GM21576 (cell line): ENCODE measurements at regions not wholly inside any gene's neighbourhood (a gene's known extent, or its start where the extent isn't known, plus 50 kb on each side); places are given as distances from the start of the nearest gene placed in this dataset.

Experiments
- ATAC-seq: cut with Tn5 transposase; IDR thresholded peaks from one replicate; pipeline ENCODE4 v1.9.1; 2021; ENCODE audit warnings: mild to moderate bottlenecking, moderate library complexity; ENCODE audit not compliant: unreplicated experiment

DNA sequence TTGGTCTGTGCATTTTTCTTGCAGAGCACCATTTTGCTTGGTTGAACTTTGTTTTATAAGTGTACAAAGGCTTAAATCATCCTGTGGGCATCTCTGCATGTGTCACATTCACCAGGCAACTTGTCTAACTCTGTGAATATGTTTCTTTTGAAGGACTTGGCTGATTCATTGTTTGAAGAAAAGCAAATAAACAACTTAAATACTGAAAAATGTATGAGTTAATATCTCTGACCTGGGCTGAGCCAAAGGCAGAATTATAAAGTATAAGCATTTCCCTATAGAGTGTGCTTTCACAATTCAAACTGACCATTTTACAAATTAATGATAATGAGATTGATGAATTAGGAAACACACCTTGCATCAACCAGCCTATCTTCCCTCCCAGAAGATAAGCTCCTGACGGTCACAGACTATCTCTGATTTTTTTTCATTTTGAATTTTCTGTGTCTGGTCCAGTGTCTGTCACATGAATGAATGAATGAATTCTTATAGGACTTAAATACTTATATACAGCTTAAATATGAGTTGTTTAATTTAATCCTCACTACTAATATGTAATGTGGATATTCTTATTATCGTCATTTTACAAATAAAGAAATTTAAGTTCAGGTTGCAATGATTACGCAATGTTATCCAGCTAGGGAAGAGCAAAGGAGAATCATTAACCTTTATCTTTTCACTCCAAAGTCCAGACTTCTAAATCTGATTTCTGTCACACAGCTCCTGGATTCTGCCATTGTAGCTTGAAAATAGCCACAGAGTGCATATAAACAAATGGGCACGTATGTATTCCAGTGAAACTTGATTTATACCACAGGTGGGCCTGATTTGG, 182.0 kb upstream of the PHYHIPL start:
- no peak for ATAC-seq

DNA sequence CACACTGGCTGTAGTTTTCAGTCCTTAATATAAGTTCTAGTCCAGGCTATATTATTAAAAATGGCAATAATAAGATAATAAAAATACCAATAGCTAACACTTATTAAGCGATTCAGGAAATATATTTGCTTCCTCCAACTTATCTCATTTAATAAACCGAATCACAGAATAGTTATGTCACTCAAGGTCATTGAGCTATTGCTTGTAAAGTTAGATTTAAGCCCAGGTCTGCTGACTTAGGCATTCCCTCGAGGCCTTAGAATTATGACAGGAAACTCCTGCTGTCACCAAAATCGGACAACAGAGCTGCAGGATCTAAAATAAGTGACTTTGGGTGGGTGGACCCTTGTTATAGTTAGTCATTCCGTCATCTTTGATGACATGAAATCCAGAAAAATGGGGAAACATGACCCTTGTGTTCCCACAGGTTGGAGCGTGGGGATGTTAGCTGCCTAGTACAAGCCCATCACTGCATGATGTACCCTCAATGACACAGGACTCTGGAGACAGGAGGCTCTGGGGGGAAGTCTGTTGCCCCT, 181.3 kb upstream of the PHYHIPL start:
- no peak for ATAC-seq

DNA sequence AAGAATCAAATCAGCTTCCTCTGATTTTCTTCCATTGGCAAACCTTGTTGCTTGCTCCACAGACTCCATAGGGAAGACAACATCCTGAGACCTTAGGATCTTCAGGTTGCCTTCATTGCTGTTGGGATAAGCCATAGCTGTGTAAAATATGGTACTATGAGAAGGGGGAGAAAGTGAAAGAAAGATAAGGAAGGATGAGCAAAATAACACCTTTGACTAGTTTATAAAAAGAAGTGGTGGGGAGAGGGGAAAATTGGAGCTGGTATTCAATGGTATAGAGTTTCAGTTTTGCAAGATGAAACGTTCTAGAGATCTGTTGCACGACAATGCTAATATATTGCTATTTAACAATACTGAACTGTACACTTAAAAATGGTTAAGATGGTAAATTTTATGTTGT, 180.4 kb upstream of the PHYHIPL start:
- no peak for ATAC-seq

DNA sequence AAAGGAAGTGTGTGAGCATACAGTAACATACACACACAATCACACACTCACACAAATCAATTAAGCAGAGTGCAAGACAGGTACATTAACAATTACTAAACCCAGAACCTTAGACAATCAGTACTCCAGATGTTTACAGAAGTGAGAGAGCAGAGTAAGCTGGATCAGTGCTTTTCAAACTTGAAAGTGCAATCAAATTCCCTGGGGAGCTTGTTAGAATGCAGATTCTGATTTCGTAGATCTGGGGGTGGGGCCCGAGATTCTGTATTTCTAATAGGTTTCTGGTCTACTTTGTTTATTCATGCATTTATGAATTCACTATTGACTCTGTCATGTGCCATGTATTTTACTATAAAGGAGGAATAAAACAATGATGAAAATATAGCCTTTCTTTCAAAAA, 179.6 kb upstream of the PHYHIPL start:
- ATAC-seq: no peak

DNA sequence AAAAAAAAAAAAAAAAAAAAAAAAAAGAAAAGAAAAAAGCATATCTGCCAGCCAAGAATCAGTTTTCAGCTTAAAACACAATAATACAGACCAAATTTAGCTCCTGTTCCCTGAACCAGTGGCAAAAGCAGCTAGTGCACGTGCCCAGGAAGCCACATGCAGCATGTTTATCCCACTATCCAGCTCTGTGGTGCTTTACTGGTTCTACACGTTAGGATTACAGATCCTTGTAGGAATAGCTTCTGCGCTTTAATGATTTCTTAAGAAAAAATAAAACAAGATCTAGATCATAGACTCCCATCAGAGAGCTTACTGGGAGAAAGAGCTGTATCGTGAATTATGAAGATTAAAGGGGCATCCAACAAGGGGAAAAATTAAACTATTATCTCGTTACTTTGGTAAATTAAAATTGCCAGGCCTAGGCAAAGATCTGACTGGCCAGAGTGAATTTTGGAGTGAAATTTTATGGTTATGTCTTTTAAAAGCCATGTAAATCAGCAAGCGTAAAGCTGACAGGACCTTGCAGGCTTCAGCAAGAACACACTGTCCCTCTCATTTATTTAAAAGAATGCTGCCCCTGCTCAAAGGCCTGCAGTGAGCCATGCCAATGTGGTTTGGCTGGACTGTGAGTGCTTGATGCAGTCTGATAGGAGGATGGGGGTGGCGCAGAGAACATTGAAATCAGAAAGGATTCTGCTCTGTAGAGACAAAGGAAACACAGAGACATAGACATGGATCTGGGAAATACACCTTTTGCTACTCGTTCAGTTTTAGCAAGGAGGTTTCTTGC, 177.3 kb upstream of the PHYHIPL start:
- ATAC-seq: no peak

DNA sequence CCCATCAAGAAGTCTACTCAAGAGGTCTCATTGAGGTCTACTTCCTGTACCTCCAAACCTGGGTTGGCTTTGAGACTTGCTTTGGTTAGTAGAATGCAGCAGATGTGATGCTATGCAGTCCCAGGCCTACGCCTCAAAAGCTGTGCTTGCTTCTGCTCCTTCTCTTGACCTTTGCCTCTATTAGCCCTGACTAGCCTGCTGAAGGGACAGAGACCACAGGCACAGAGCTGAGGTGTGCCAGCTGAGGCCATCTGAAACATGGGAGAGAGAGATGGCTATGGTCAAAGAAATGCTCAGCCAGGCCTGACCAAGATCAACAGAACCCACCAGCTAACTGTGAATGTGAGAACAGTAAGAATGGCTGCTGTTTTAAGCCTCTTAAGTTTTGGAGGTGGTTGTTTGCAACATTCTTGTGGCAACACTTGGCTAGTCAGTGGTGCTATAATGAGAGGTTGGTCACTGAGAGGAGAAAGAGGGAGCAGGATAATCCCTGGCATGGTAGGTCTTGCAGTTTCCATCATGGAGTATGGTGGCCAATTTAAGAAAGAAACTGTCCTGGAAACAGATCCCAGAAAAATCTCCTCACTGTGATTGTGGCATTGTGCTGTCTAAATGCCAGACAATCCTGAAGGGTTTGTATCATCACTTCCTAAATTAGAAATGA, 176.1 kb upstream of the PHYHIPL start:
- ATAC-seq: no peak

DNA sequence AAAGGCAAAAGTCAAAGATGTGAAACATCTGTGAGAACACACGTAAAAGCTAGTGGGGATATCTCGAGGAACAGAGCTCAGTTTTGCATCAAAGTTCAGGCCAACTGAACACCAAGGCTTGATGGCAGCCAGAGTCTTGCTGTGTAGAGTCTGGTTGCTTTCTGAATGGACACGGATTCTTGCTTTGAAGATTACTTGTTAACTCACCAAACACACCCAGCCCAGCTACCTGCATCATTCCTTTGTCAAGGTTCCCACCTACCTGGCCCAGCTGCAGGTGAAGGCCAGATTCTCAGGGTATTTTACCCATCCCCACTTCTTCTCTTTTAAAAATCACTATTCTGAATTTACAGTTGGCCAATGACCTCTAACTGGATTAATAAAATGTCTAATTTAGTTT, 174.4 kb upstream of the PHYHIPL start:
- ATAC-seq: no peak

DNA sequence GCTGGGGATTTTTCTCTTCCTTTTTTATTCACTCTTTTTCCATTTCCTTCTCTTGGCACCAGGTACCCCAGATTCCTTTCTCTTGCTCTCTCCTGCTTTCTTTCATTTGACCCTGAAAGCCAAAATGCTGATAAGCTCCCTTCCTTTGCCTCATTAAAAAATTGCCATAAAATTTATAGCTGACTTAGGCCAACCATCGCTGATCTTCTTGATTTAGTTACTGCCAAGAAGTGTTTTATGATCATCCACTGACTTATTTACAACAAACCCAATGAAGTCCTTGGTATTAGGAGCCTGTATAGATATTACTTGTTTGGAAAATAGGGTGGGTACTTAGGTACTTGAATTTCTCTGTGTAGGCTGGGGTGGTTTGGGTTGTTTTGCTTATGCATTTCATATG, 173.2 kb upstream of the PHYHIPL start:
- no peak for ATAC-seq

DNA sequence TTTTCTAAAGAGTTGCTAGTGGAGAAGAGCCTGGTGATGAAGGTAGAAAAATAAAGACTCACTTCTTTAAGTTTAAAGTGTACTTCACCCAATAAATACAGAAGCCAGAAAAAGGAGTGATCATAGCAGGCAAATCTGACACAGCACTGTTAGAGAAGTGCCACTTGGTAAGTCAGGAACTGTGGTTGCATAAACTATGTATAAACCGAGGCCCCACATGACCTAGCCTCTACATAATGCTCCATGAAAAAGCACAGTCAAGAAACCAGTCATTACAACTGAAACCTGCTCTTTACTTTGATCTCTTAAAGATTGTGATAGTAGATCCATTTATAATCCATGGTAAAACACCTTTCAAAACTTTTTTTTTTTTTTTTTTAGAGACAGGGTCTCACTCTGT, 172.1 kb upstream of the PHYHIPL start:
- no peak for ATAC-seq

DNA sequence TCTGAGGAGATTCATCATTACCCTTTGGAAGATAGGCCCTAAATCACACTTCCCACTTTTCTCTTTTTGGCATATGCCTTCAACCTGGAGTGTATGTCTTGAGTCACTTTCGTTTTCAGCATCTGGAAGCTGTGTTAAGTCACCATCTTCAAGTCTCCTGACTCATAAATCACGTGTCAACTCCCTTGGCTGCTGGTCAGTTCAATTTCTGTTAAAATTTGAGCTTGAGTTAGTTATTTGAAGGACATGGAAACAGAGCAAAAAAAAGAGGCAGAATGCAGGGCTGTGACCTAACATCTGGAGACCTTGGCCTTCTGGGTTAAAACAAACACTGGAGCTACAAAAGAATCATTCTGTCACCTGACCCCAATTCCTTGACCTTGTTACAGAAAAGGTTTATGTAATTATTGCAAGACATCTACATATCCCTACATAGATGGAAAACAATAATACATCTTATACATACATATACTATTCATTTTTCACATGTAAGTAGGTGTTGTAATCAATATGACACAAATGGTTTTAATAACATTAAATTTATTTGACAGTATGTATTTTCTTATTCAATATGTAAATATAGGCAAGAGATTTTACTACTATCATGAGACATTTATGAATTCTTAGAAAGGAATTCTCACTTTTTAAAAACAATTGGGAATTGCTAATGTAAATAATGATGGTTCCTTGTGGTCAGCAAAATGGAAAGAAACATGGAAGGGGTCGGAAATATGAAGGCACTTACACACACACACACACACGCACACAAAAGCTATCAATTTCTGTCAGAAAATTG, 169.7 kb upstream of the PHYHIPL start:
- no peak for ATAC-seq

DNA sequence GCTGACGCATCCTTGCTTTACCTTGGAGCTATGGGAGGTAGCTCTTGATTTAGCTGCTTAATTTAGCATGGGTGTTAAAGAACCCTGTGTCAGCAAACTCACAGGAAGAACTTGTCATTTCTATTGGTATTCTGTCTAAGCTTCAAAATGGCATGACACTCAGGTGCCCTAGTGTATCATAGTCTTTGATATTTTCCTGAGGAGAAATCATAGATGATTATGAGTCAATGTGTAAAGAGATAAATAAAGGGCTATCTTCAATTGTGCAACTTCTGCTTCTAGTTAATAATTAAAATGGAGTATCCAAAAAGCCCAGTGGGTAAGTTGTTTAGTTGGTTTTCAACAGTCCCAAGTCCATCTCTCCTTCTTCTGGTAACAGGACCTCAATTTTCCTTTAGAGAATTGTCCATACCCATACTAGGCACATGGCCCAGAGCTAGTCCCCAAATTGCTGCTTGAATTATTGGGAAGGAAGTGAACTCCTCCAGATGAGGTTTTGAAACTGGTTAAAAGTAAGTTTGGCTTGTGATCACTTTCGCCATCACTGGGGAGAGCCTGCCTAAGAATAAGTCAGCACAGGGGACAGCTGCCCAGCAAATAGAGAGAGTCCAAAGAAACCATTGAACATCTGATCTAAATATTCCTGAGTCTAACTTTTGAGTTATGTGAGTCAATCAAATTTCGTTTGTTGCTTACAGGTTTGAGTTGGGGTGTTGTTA, 169.0 kb upstream of the PHYHIPL start:
- no peak for ATAC-seq

DNA sequence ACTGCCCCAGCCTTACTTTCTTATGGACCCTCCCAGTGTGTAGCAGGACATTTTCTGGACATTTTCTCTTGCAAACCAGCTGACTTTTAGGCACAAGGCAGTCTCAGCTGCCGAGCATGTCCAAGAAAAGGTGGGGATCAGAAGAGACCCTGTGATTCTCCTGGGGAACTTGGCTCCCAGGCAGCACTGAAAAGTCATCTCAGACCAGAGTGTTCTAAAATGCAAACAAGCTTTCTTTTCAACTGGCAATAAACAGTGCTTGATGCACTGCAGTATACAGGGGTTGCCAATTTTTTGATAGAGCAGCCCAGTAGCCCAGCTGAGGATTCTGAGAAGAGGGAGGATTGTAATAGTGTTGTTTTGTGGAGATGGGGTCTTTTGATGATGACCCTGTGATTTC, 168.0 kb upstream of the PHYHIPL start:
- no peak for ATAC-seq

DNA sequence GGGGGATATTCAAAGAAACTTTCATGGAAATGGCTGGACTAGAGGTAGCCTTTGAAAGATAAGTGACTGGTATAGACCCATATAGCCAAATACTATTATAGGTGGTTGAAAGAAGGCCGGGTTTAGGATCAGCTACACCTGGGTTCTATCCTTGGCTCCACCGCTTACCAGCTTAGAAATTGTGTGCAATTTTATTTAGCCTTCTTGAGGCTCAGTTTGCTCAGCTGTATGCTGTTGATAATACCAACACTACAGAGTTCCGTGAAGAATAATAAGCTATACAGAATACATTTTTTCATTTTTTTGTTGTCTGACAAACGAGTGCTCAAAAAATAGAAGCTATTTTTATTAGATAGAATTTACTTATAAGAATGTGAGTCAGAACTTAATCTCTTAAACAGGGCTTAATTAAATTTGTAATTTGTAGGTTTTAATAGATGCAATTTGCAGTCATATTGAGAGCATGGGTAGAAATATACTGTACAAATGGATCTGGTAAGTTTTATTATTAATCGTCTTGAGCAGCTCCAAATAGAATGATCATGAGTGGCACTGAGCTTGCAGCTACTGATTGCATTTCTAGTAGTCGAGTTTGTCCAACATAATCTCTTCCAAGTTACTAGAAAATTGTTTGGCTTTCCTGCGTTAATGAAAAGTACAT, 164.3 kb upstream of the PHYHIPL start:
- no peak for ATAC-seq

DNA sequence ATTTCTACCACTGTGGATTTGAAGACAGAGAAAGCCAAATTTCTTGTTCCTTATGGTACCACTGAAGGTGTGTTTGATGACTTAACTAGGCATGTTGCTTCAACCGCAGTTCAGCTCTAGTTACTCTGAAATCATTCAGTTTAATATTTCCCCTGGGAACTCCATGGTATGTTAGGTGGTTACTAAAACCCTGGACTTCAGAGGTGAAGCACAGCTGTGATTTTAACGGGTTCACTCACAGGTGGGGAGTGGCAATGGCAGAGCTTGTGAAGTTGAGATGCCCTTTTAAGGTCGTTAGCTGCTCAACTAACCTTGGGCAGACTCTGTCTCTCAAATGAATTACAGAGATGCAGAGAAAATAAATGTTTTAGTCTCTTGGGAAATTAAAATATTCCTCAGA, 163.6 kb upstream of the PHYHIPL start:
- ATAC-seq: no peak

DNA sequence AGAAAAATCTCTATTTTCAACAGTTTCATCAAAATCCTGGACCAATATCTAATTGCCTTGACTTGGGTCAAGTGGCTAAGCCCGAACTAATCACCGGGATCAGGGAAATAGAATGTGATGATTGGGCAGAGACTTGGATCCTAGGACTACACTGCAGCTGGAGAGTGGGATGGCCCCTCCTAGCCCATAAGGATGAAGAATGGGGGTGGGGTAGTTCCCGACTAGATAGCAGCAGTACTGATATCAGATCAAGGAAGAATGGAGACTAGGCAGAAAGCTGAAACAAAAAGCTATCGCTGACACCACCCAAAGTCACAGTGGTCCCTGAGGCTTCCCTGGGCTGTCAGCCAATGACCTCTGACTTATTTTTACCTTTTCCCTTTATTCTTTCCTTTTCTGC, 160.4 kb upstream of the PHYHIPL start:
- ATAC-seq: no peak

DNA sequence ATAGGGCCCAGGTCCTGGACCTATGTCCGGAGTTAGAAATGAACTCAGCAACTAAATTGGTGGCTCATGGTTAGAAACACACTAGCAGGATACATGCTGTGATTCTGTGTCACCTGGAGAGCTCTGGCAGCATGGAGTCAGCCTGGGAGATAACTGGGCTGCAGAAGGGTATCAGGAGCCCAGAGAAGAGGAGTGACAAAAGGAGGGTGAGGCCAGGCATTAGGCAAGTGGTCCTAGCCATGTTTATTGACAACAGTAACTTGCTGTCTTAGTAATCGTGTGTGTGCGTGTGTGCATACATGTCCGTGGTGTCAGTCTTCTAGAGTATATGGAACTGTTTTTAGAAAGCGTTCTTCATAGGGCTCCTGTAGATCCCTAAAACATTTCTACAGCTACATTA, 157.5 kb upstream of the PHYHIPL start:
- ATAC-seq: no peak

DNA sequence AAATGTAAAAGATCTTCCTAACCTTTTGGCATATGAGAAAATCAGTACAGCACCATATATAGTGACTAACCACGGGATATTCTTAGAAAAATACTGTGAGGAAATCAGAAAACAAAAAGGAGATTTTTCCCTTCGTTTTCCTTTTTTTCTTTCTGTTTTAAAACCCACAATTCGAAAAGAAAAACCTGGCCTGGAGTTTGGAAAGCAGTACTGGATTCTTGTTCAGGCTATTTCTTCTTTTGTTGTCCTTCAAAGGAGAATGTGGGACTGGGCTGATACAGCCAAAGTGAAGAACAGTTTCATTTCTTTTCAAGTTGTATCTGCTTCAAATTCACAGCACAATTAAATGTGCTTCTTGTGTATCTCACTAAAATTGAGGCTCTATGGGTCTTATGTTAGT, 156.8 kb upstream of the PHYHIPL start:
- ATAC-seq: no peak

DNA sequence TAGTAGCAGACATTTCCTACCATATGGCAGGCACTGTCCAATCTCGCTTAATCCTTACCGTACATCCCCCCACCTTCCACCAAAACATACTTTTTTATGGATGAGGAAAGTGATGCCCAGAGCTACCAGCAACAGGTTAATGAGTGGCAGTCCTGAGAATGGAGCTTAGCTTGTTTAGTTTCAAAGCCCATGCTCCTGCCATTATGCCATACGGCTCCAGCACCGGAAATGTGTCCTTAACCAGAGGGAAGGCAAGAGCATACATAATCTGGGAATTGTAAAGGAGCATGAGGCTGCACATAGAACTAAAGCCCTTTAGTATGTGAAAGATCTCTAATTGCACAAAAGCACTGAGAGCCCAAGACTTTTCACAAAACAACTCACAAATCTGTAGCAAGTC, 155.9 kb upstream of the PHYHIPL start:
- no peak for ATAC-seq

DNA sequence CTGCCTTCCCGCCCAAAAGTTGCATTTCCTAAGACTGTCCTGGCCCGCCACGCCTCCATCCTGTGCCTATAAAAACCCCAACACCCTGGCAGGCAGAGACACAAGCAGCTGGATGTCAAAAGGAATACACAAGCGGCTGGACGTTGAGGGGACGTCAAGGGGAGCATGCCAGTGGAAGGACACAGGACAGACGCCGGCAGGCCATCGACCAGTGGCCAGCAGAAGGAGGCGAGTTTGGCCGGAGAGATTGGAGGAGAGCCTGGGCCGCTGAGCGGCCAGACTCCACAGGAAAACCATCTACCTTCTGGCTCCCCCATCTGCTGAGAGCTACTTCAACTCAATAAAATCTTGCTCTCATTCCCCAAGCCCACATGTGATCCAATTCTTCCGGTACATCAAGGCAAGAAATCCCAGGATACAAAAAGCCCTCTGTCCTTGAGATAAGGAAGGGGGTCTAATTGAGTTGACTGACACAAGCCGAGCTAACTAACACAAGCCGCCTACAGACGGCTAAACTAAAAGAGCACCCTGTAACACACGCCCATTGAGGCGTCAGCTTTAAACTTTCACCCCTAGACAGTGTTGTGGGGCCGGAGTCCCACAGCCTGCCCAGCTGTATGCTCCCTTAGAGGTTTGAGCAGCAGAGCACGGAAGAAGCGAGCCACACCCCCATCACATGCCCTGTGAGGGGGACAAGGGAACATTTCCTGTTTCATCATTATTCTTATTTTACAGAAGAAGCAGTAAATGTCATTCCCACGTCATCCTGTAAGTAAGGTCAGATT, 150.3 kb upstream of the PHYHIPL start:
- no peak for ATAC-seq
